ENCODE measurements at regions not wholly inside any gene's neighbourhood (a gene's known extent, or its start where the extent isn't known, plus 50 kb on each side); places are given as distances from the start of the nearest gene placed in this dataset.

DNA sequence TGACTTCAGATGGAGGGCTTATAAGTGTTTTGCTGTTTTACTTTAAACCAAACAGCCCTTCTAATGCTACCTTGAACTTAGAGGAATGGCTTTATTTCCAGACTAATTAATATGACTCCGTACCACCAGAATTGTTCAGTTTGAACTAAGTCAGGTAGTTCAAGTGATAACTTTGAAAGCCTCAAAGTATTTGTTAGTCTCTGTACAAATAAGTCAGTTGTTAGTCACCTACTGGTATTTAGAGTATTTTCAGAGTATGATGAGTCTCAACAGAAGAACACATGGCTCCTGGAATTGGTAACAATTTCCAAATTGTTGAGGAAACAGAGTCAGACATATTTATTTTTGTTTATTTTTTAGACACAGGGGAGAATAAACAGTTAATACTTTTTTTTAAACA is 381.8 kb upstream of the NRXN1 start:
- Histone ChIP-seq H3K27me3 (no peaks in the 10 kb centered on the region), H3K27ac (no peak overlapping the region), H3K9me3 (no peaks in the 10 kb centered on the region), H3K36me3 (no peaks in the 10 kb centered on the region), H3K4me1 (no peaks in the 10 kb centered on the region), H3K4me3 (no peak overlapping the region)
- ATAC-seq = no peak
- TF ChIP-seq, protein P1, sequence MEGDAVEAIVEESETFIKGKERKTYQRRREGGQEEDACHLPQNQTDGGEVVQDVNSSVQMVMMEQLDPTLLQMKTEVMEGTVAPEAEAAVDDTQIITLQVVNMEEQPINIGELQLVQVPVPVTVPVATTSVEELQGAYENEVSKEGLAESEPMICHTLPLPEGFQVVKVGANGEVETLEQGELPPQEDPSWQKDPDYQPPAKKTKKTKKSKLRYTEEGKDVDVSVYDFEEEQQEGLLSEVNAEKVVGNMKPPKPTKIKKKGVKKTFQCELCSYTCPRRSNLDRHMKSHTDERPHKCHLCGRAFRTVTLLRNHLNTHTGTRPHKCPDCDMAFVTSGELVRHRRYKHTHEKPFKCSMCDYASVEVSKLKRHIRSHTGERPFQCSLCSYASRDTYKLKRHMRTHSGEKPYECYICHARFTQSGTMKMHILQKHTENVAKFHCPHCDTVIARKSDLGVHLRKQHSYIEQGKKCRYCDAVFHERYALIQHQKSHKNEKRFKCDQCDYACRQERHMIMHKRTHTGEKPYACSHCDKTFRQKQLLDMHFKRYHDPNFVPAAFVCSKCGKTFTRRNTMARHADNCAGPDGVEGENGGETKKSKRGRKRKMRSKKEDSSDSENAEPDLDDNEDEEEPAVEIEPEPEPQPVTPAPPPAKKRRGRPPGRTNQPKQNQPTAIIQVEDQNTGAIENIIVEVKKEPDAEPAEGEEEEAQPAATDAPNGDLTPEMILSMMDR (IDR thresholded peaks at IDR 0.05) = no peak
- intact Hi-C loops (cut with DNase I) = no loop called here
- no peak for DNase-seq

DNA sequence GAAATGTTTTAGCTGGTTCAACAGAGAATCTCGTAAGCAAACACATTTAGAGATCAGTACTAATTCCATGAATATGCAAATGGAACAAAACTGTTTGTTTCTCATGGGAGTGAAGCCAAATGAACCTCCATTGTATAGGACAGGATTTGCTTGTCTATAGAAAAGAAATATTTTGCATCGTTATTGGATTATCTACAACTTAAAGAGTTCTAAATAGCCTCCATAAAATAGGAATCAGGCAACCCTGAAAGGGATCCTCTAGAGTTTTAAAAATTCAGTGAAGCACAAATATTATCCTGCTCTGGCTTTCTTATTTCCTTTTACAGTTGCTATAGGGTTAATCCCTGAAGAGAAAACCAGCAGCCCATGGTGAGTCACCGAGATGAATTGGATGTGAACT is 378.4 kb upstream of the NRXN1 start:
- H3K27me3 ChIP-seq = no peaks in the 10 kb centered on the region
- intact Hi-C loops (cut with DNase I) = no loop called here
- no peaks in the 10 kb centered on the region for H3K4me1 ChIP-seq
- TF ChIP-seq, protein P1 (IDR thresholded peaks at IDR 0.05) = no peak
- H3K36me3 ChIP-seq = no peaks in the 10 kb centered on the region
- ATAC-seq (no peak), DNase-seq (no peak)
- no peak overlapping the region for H3K4me3 ChIP-seq
- no peaks in the 10 kb centered on the region for H3K9me3 ChIP-seq
- H3K27ac ChIP-seq = no peak overlapping the region

DNA sequence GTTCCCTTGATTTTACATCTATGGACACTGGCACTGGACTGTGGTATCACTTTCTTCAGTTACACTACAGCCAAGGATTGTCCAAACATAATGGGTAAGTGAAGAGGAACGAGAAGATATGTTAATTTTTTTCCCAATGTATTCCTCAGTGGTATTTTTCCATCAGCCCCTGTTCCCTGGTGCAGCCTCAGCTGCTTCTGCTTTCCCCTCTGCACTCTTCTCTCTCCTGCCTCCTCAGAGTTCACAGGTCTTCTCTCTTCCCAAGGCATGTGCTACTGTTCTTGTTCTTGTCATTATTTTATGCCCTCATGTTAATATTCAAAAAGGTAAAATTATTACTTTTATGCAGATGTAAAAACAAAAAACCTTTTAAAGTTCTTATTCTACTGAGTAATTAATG is 378.0 kb upstream of the NRXN1 start:
- Histone ChIP-seq H3K27ac (no peak overlapping the region), H3K4me1 (no peaks in the 10 kb centered on the region), H3K4me3 (no peak overlapping the region), H3K27me3 (no peaks in the 10 kb centered on the region), H3K36me3 (no peaks in the 10 kb centered on the region), H3K9me3 (no peaks in the 10 kb centered on the region)
- ATAC-seq = no peak
- TF ChIP-seq, protein P1 (IDR thresholded peaks at IDR 0.05) = no peak
- intact Hi-C loops (cut with DNase I) = no loop called here
- DNase-seq = no peak

DNA sequence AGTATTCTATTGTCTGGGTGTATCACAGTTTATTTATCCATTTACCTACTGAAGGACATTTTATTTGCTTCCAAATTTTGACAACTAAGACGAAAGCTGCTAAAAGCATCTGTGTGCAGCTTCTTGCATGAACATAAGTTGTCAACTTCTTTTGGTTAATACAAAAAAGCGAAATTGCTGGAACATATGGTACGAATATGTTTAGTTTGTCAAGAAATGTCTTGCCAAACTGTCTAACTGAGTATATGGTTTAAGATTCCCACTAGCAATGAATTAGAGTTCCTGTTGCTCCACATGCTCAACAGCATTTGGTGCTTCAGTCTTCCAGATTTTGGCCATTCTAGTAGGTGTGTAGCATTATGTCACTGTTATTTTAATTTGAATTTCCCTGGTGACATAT is 372.3 kb upstream of the NRXN1 start:
- H3K4me3 ChIP-seq = no peak overlapping the region
- no peak overlapping the region for H3K27ac ChIP-seq
- H3K27me3 ChIP-seq = no peaks in the 10 kb centered on the region
- ATAC-seq (no peak), DNase-seq (no peak)
- TF ChIP-seq, protein P1 (IDR thresholded peaks at IDR 0.05) = no peak
- intact Hi-C loops (cut with DNase I) = no loop called here
- H3K36me3 ChIP-seq = no peaks in the 10 kb centered on the region
- peaks cover 0 to 7% of the 10 kb centered on the region in 2 donors for H3K9me3 ChIP-seq
- no peaks in the 10 kb centered on the region for H3K4me1 ChIP-seq

DNA sequence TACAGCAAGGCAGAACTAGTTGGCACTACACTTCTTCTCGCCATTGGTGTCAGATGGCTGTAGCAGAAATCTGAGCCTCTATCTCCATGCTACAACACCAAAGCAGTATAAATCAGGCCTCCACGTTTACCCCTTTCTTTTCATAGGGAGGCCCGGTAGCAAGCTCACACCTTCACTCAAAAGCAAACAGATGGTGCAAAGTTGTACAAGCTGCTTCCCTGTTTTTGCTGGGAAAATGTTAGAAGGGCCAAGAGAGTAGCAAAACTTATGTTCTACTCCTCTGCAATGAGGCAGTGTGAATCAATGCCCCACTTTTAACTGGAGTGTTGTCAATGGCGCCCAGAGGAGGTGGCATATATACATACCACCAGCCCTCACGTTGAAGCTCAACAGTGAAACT is 369.6 kb upstream of the NRXN1 start:
- TF ChIP-seq, protein P1 (IDR thresholded peaks at IDR 0.05) = no peak
- intact Hi-C loops (cut with DNase I) = no loop called here
- ATAC-seq (no peak), DNase-seq (no peak)
- Histone ChIP-seq H3K4me3 (no peak overlapping the region), H3K36me3 (no peaks in the 10 kb centered on the region), H3K4me1 (no peaks in the 10 kb centered on the region), H3K27ac (no peak overlapping the region), H3K9me3 (peaks cover 0 to 11% of the 10 kb centered on the region in 2 donors), H3K27me3 (no peaks in the 10 kb centered on the region)
